ENCODE measurements at regions not wholly inside any gene's neighbourhood (a gene's known extent, or its start where the extent isn't known, plus 50 kb on each side); places are given as distances from the start of the nearest gene placed in this dataset.
A peak's percentile ranks its signal among the peaks of the same experiment; 100 is the strongest.

- Histone ChIP-seq H3K4me1 (ENCODE audit: control insufficient read depth, insufficient read depth, low read length, poor library complexity, severe bottlenecking) (no peaks in the 10 kb centered on the region), H3K27ac (ENCODE audit: low read depth, low read length, severe bottlenecking) (no peak overlapping the region), H3K4me3 (ENCODE audit: extremely low read depth, insufficient read depth, low read length, poor library complexity, severe bottlenecking) (no peak overlapping the region), H3K9me3 (ENCODE audit: control insufficient read depth, low read length) (no peaks in the 10 kb centered on the region), H3K36me3 (ENCODE audit: control insufficient read depth, insufficient read depth, low read length) (no peaks in the 10 kb centered on the region)
- 61 to 80% methylated on average over 2 of the region's 3 CpGs for WGBS, 2 experiments (ENCODE audit: insufficient coverage in 2 of 2)
Measured at GRCh38 chrX:34873500-34874225, 68.9 kb upstream of the FAM47B start.

GRCh38 chrX:34874763-34875162, 67.8 kb upstream of the FAM47B start:
- Histone ChIP-seq H3K27ac (ENCODE audit: low read depth, low read length, severe bottlenecking) (no peak overlapping the region), H3K4me1 (ENCODE audit: control insufficient read depth, insufficient read depth, low read length, poor library complexity, severe bottlenecking) (no peaks in the 10 kb centered on the region), H3K4me3 (ENCODE audit: extremely low read depth, insufficient read depth, low read length, poor library complexity, severe bottlenecking) (no peak overlapping the region), H3K36me3 (ENCODE audit: control insufficient read depth, insufficient read depth, low read length) (no peaks in the 10 kb centered on the region), H3K9me3 (ENCODE audit: control insufficient read depth, low read length) (no peaks in the 10 kb centered on the region)
- no CpG with 5 or more reads among the region's 4 CpGs for WGBS, 2 experiments (ENCODE audit: insufficient coverage in 2 of 2)

- no peaks in the 10 kb centered on the region for H3K36me3 ChIP-seq (ENCODE audit: control insufficient read depth, insufficient read depth, low read length)
- no peak overlapping the region for H3K27ac ChIP-seq (ENCODE audit: low read depth, low read length, severe bottlenecking)
- WGBS, 2 experiments (ENCODE audit: insufficient coverage in 2 of 2) = no CpG with 5 or more reads among the region's 1 CpG
- H3K4me3 ChIP-seq (ENCODE audit: extremely low read depth, insufficient read depth, low read length, poor library complexity, severe bottlenecking) = no peak overlapping the region
- no peaks in the 10 kb centered on the region for H3K4me1 ChIP-seq (ENCODE audit: control insufficient read depth, insufficient read depth, low read length, poor library complexity, severe bottlenecking)
- no peaks in the 10 kb centered on the region for H3K9me3 ChIP-seq (ENCODE audit: control insufficient read depth, low read length)
Measured at GRCh38 chrX:34875204-34875603, 67.4 kb upstream of the FAM47B start.

GRCh38 chrX:34877436-34877835, 65.2 kb upstream of the FAM47B start:
- no peaks in the 10 kb centered on the region for H3K9me3 ChIP-seq (ENCODE audit: control insufficient read depth, low read length)
- no peaks in the 10 kb centered on the region for H3K36me3 ChIP-seq (ENCODE audit: control insufficient read depth, insufficient read depth, low read length)
- no CpG with 5 or more reads among the region's 1 CpG for WGBS, 2 experiments (ENCODE audit: insufficient coverage in 2 of 2)
- H3K4me1 ChIP-seq (ENCODE audit: control insufficient read depth, insufficient read depth, low read length, poor library complexity, severe bottlenecking) = no peaks in the 10 kb centered on the region
- no peak overlapping the region for H3K4me3 ChIP-seq (ENCODE audit: extremely low read depth, insufficient read depth, low read length, poor library complexity, severe bottlenecking)
- H3K27ac ChIP-seq (ENCODE audit: low read depth, low read length, severe bottlenecking) = no peak overlapping the region

- Histone ChIP-seq H3K27ac (ENCODE audit: low read depth, low read length, severe bottlenecking) (no peak overlapping the region), H3K4me3 (ENCODE audit: extremely low read depth, insufficient read depth, low read length, poor library complexity, severe bottlenecking) (no peak overlapping the region), H3K4me1 (ENCODE audit: control insufficient read depth, insufficient read depth, low read length, poor library complexity, severe bottlenecking) (no peaks in the 10 kb centered on the region), H3K36me3 (ENCODE audit: control insufficient read depth, insufficient read depth, low read length) (no peaks in the 10 kb centered on the region), H3K9me3 (ENCODE audit: control insufficient read depth, low read length) (no peaks in the 10 kb centered on the region)
- no CpG with 5 or more reads among the region's 2 CpGs for WGBS, 2 experiments (ENCODE audit: insufficient coverage in 2 of 2)
Measured at GRCh38 chrX:34879346-34879745, 63.2 kb upstream of the FAM47B start.

- Histone ChIP-seq H3K4me1 (ENCODE audit: control insufficient read depth, insufficient read depth, low read length, poor library complexity, severe bottlenecking) (no peaks in the 10 kb centered on the region), H3K36me3 (ENCODE audit: control insufficient read depth, insufficient read depth, low read length) (no peaks in the 10 kb centered on the region), H3K27ac (ENCODE audit: low read depth, low read length, severe bottlenecking) (no peak overlapping the region), H3K9me3 (ENCODE audit: control insufficient read depth, low read length) (no peaks in the 10 kb centered on the region), H3K4me3 (ENCODE audit: extremely low read depth, insufficient read depth, low read length, poor library complexity, severe bottlenecking) (no peak overlapping the region)
- no CpG with 5 or more reads among the region's 4 CpGs for WGBS, 2 experiments (ENCODE audit: insufficient coverage in 2 of 2)
Measured at GRCh38 chrX:34879886-34880285, 62.7 kb upstream of the FAM47B start.

GRCh38 chrX:34880656-34881055, 61.9 kb upstream of the FAM47B start:
- Histone ChIP-seq H3K9me3 (ENCODE audit: control insufficient read depth, low read length) (no peaks in the 10 kb centered on the region), H3K27ac (ENCODE audit: low read depth, low read length, severe bottlenecking) (no peak overlapping the region), H3K36me3 (ENCODE audit: control insufficient read depth, insufficient read depth, low read length) (no peaks in the 10 kb centered on the region), H3K4me1 (ENCODE audit: control insufficient read depth, insufficient read depth, low read length, poor library complexity, severe bottlenecking) (no peaks in the 10 kb centered on the region), H3K4me3 (ENCODE audit: extremely low read depth, insufficient read depth, low read length, poor library complexity, severe bottlenecking) (no peak overlapping the region)
- 100% methylated on average over 1 to 2 of the region's 2 CpGs for WGBS, 2 experiments (ENCODE audit: insufficient coverage in 2 of 2)

- Histone ChIP-seq H3K27ac (ENCODE audit: low read depth, low read length, severe bottlenecking) (no peak overlapping the region), H3K9me3 (ENCODE audit: control insufficient read depth, low read length) (no peaks in the 10 kb centered on the region), H3K36me3 (ENCODE audit: control insufficient read depth, insufficient read depth, low read length) (no peaks in the 10 kb centered on the region), H3K4me1 (ENCODE audit: control insufficient read depth, insufficient read depth, low read length, poor library complexity, severe bottlenecking) (no peaks in the 10 kb centered on the region), H3K4me3 (ENCODE audit: extremely low read depth, insufficient read depth, low read length, poor library complexity, severe bottlenecking) (no peak overlapping the region)
- no CpG with 5 or more reads among the region's 5 CpGs for WGBS, 2 experiments (ENCODE audit: insufficient coverage in 2 of 2)
Measured at GRCh38 chrX:34881671-34882070, 60.9 kb upstream of the FAM47B start.

GRCh38 chrX:34884817-34885216, 57.8 kb upstream of the FAM47B start:
- no peaks in the 10 kb centered on the region for H3K9me3 ChIP-seq (ENCODE audit: control insufficient read depth, low read length)
- H3K27ac ChIP-seq (ENCODE audit: low read depth, low read length, severe bottlenecking) = peak overlapping the region; percentile 23
- H3K36me3 ChIP-seq (ENCODE audit: control insufficient read depth, insufficient read depth, low read length) = no peaks in the 10 kb centered on the region
- H3K4me3 ChIP-seq (ENCODE audit: extremely low read depth, insufficient read depth, low read length, poor library complexity, severe bottlenecking) = no peak overlapping the region
- no peaks in the 10 kb centered on the region for H3K4me1 ChIP-seq (ENCODE audit: control insufficient read depth, insufficient read depth, low read length, poor library complexity, severe bottlenecking)
- WGBS, 2 experiments (ENCODE audit: insufficient coverage in 2 of 2) = no CpG with 5 or more reads among the region's 2 CpGs

- no peaks in the 10 kb centered on the region for H3K36me3 ChIP-seq (ENCODE audit: control insufficient read depth, insufficient read depth, low read length)
- H3K9me3 ChIP-seq (ENCODE audit: control insufficient read depth, low read length) = no peaks in the 10 kb centered on the region
- H3K4me3 ChIP-seq (ENCODE audit: extremely low read depth, insufficient read depth, low read length, poor library complexity, severe bottlenecking) = no peak overlapping the region
- WGBS, 2 experiments (ENCODE audit: insufficient coverage in 2 of 2) = no CpG with 5 or more reads among the region's 1 CpG
- no peak overlapping the region for H3K27ac ChIP-seq (ENCODE audit: low read depth, low read length, severe bottlenecking)
- no peaks in the 10 kb centered on the region for H3K4me1 ChIP-seq (ENCODE audit: control insufficient read depth, insufficient read depth, low read length, poor library complexity, severe bottlenecking)
Measured at GRCh38 chrX:34886011-34886410, 56.6 kb upstream of the FAM47B start.

- Histone ChIP-seq H3K36me3 (ENCODE audit: control insufficient read depth, insufficient read depth, low read length) (no peaks in the 10 kb centered on the region), H3K4me3 (ENCODE audit: extremely low read depth, insufficient read depth, low read length, poor library complexity, severe bottlenecking) (no peak overlapping the region), H3K27ac (ENCODE audit: low read depth, low read length, severe bottlenecking) (no peak overlapping the region), H3K4me1 (ENCODE audit: control insufficient read depth, insufficient read depth, low read length, poor library complexity, severe bottlenecking) (no peaks in the 10 kb centered on the region), H3K9me3 (ENCODE audit: control insufficient read depth, low read length) (no peaks in the 10 kb centered on the region)
- no CpG with 5 or more reads among the region's 3 CpGs for WGBS, 2 experiments (ENCODE audit: insufficient coverage in 2 of 2)
Measured at GRCh38 chrX:34891391-34891790, 51.2 kb upstream of the FAM47B start.

Measured in mesodermal cell (in vitro differentiated cells).